ENCODE measurements at regions not wholly inside any gene's neighbourhood (a gene's known extent, or its start where the extent isn't known, plus 50 kb on each side); places are given as distances from the start of the nearest gene placed in this dataset.
"Not testable (repeated sequence)": the region's sequence is repeated elsewhere in the genome, so short reads cannot be mapped to it uniquely, and the experiment has no call there.

DNA sequence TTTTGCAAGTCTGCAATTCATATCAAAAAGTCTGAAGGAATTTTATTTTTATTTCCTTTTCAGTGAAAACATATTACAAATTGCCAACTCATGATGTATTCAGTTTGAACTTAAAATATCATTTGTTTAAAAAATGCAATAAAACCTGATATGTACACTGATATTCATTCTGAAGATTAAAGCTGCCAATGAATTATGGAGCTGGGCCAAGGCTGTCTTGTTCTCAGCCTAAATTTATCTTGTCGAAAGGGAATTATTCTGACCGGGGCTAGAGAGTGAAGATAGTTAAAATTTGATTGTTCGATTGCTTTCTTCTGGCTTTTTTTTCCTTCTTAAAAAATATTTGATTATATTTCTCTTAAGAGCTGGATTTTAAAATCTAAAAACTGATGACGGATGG is 54.0 kb upstream of the RBFOX1 start:
- DNase-seq (ENCODE audit: low spot score): no peak

DNA sequence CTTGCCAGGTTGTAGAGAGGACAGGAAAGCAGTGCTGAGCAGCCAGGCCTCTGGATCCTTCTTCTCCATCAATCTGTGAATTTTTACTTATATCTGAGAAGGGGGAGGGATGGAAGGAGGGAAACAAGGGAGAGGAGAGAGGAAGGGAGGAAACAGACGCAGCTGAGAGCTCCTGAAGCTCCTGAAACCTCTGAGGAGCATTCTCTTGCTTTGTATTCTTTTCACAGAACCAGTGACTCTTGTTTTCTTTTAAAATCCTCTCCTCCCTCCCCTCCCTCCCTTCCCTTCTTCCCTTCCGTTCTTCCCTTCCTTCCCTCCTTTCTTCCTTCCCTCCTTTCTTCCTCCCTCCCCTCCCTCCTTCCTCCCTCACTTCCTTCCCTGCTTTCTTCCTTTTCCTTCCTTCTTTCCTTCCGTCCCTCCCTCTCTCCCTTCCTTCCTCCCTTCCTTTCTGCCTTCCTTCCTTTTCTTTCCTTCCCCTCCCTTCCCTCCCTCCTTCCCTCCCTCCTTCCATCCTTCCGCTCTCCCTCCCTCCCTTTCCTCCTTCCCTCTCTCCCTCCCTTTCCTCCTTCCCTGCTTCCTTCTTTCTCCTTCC is 60.0 kb upstream of the RBFOX1 start:
- no peak for DNase-seq (ENCODE audit: low spot score)

- no peak for DNase-seq (ENCODE audit: low spot score)
Measured at GRCh38 chr16:7271486-7271885, 61.2 kb upstream of the RBFOX1 start.

GRCh38 chr16:7270823-7271222 is 61.8 kb upstream of the RBFOX1 start:
- DNase-seq (ENCODE audit: low spot score): no peak

- no peak for DNase-seq (ENCODE audit: low spot score)
Measured at GRCh38 chr16:7270006-7270405, 62.6 kb upstream of the RBFOX1 start.

DNA sequence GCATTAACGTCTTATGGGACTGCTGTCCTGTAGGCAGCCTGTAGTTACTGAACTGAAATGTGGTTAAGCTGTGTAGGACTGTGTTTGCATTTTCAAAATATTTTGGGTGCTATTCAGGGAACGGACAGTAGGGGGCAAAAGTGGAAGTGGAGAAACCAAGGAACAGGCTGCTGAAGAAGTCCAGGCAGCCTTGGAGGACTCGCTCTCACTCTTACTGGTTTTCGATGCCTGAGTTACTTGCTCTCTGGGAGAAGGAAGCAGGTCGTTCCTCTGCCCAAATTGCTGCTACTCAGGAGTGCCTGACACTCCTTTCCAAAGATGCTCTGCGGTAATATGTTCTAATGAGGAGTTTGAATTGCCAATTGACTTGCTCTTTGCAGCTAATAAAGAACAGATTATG is 64.5 kb upstream of the RBFOX1 start:
- DNase-seq (ENCODE audit: low spot score): no peak

- no peak for DNase-seq (ENCODE audit: low spot score)
Measured at GRCh38 chr16:7257016-7257415, 75.6 kb upstream of the RBFOX1 start.

- no peak for DNase-seq (ENCODE audit: low spot score)
Measured at GRCh38 chr16:7246578-7246977, 86.1 kb upstream of the RBFOX1 start.

GRCh38 chr16:7239547-7239946 is 93.1 kb upstream of the RBFOX1 start:
- no peak for DNase-seq (ENCODE audit: low spot score)

DNA sequence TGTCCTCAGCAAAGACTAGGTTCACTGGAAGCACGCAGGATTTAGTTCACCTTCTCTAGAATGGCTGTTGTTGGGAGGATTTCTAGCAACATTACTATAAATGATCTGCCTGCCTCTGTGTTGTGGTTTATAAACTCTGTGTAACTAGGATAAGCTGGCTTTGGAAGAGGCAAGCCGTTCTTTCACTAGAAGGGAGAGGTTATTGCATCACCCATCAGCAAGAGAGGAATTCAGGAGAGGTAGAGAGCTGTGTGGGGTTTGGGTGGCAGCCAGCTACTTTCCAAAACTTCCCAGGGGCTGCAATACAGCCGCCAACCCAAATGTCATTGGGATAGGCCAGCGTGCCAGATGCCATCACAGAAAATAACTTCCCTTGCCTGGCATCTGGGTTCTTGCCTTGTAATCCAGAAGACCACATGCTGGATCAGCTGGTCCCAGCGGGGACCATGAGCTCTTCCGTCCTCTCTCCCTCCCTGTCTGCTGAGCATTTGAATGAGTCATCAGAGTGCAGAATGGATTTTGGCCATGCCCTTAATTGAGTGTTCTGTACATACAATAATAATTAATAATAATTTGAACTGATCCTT is 95.7 kb upstream of the RBFOX1 start:
- DNase-seq (ENCODE audit: low spot score): no peak

GRCh38 chr16:7233975-7234374 is 98.7 kb upstream of the RBFOX1 start:
- DNase-seq (ENCODE audit: low spot score): no peak

DNA sequence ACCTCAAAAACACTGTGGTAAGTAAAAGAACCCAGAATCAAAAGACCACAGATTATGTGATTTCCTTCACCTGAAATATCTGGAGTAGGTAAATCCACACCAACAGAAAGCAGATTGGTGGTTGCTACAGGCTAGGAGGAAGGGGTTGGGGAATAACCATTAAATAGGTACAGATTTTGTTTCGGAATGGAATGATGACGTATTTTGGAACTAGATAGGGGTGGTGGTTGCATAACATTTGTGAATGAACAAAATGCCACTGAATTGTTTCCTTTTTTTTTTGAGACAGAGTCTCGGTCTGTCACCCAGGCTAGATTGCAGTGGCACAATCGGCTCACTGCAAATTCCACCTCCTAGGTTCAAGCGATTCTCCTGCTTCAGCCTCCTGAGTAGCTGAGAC is 100.9 kb upstream of the RBFOX1 start:
- DNase-seq (ENCODE audit: low spot score): no peak

DNA sequence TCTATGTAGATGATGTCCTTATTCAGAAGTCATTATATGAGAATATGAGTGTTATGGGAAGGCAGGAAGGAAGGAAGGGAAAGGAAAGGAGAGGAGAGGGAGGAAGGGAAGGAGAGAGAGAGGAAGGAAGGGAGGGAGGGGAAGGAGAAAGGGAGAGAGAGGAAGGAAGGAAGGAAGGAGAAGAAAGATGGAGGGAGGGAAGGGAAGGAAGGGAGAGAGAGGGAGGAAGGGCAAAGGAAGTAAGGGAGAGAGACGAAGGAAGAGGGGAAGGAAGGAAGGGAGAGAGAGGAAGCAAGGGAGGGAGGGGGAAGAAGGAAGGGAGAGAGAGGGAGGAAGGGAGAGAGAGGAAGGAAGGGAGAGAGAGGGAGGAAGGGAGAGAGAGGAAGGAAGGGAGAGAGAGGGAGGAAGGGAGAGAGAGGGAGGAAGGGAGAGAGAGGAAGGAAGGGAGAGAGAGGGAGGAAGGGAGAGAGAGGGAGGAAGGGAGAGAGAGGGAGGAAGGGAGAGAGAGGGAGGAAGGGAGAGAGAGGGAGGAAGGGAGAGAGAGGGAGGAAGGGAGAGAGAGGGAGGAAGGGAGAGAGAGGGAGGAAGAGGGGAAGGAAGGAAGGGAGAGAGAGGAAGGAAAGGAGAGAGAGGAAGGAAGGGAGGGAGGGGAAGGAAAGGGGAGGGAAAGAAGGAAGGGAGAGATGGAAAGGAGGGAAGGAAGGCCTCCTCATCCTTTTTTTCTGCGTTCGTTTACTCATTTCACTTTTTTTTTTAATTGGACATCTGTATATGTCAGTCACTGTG is 103.0 kb upstream of the RBFOX1 start:
- not testable (repeated sequence) for DNase-seq (ENCODE audit: low spot score)

DNA sequence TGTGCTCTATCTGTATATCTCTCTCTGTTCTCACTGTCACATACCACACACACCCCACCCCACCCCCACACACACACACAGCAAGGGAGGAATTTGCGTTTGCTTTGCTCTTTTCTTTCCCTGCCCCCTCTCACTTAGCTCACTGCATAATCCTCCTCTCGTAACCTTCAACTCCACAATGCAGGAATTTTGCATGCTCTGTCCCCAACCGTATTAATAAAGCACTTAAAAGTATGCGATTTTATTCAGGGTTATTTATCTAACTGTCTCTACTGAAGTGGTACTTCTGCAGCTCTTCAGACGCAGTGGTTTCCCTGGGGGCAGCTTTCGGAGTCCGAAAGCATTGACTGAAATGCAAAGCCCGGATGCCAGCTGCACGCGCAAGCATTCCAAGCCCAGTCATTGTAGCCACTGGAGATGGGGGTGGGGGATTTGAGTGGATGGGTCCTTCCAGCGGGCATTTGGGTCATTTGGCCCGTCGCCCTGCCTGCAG is 105.4 kb upstream of the RBFOX1 start:
- no peak for DNase-seq (ENCODE audit: low spot score)

DNA sequence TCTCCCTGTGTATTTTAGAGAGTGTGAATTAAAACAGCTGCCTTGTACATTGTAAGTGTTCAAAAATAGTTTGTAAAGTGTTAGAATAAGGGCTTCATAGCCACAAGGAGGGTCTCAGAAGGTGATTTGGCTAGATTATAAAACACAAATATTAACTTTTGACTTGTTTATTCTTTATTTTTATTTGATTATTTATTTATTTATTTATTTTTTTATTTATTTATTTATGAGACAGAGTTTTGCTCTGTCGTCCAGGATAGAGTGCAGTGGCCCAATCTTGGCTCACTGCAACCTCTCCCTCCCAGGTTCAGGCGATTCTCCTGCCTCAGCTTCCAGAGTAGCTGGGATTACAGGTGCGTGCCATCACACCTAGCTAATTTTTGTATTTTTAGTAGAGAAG is 111.5 kb upstream of the RBFOX1 start:
- DNase-seq (ENCODE audit: low spot score): no peak

- DNase-seq (ENCODE audit: low spot score): no peak
Measured at GRCh38 chr16:7218936-7219335, 113.7 kb upstream of the RBFOX1 start.

DNA sequence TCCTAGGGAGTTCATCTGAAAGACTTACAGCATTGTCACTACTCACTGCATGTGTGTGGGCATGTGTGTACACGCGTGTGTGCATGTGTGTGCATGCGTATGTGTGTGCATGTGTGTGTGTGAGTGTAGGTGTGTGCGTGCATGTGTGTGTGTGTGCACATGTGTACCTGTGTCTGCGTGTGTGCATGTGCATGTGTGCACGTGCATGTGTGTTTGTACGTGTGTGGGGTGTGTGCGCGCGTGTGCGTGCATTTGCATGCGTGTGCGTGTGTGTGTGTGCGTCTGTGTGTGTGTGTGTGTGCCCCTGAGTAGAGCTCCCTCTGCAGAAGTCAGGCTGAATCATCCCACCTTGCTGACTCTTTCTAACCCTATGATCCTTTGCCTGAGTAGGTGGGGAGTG is 114.8 kb upstream of the RBFOX1 start:
- no peak for DNase-seq (ENCODE audit: low spot score)

DNA sequence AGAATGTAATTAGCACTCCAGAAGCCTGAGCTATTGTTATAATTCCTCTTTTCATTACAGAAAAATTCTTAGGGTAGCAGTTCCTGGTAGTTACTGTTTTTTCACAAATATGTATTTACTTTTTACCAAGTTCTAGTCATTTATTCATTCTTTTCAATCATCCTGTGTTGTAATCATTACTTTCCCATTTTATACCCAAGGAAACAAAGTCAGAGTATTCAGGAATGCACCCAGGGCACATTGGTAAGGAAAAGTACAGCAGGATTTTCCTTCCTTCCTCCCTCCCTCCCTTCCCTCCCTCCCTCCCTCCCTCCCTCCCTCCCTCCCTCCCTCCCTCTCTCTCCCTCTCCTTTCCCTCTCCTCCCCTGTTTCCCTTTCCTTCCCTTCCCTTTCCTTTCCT is 115.9 kb upstream of the RBFOX1 start:
- DNase-seq (ENCODE audit: low spot score): no peak

GRCh38 chr16:7211781-7212180 is 120.9 kb upstream of the RBFOX1 start:
- DNase-seq (ENCODE audit: low spot score): no peak

GRCh38 chr16:7209598-7209997 is 123.0 kb upstream of the RBFOX1 start:
- no peak for DNase-seq (ENCODE audit: low spot score)

DNA sequence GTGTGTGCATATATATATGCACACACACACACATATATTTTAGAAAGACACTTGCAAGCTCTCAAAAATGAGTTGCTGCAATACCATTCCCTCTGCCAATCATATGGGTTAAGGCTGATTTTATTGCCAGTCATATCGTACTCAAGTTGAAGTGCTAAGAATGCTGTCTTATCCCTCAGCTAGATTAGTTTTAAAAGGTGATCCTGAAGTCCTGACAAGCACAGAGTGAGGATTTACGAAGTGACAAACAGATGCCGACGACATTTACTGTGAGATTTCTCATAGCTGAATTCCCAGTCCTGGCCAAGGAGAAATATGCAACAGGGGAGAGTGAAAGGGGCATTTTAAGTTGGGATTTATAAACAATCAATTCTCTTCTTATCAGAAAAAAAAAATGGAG is 126.2 kb upstream of the RBFOX1 start:
- no peak for DNase-seq (ENCODE audit: low spot score)

DNA sequence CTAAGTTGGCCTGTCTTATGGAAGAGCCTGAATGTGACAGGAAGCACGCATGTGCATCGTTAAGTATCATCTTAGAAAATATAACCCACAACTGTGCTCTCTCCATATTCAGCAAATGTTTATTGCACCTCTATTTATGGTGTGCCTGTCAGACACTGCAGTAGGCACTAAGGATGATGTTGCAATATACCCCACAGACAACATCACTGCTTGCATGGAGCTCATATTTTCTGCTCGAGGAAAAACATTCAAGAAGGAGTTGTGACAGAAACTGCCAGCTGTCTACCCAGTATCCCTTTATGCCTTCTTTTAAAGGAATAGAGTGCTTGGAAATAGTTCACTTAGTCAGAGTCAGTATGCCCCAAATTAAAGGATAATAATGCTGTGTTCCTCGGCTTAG is 132.3 kb upstream of the RBFOX1 start:
- no peak for DNase-seq (ENCODE audit: low spot score)

GRCh38 chr16:7185689-7186088 is 147.0 kb upstream of the RBFOX1 start:
- no peak for DNase-seq (ENCODE audit: low spot score)

GRCh38 chr16:7185165-7185564 is 147.5 kb upstream of the RBFOX1 start:
- no peak for DNase-seq (ENCODE audit: low spot score)

All from CD4-positive, alpha-beta T cell treated with Interleukin-6 at 100 ng/mL for 8 hours (primary cell).